LNCaP clone FGC (cell line): ENCODE measurements at regions not wholly inside any gene's neighbourhood (a gene's known extent, or its start where the extent isn't known, plus 50 kb on each side); places are given as distances from the start of the nearest gene placed in this dataset.
"Not testable (repeated sequence)": the region's sequence is repeated elsewhere in the genome, so short reads cannot be mapped to it uniquely, and the experiment has no call there.

Source experiments
- DNase-seq: peaks from one replicate; pipeline ENCODE4 v3.0.0-alpha.2; 2011; ENCODE audit warnings: low read depth
- H3K4me3 ChIP-seq: 2 replicates; pipeline ENCODE4 v1.5.1; 2011; ENCODE audit warnings: mild to moderate bottlenecking, low read depth, low read length, control low read depth
- TF ChIP-seq, protein P1 (sequence below): IDR thresholded peaks from 2 replicates; pipeline ENCODE4 v1.5.1; 2012; ENCODE audit warnings: mild to moderate bottlenecking; ENCODE audit not compliant: control insufficient read depth, insufficient read depth; ENCODE audit errors: extremely low read depth

DNA sequence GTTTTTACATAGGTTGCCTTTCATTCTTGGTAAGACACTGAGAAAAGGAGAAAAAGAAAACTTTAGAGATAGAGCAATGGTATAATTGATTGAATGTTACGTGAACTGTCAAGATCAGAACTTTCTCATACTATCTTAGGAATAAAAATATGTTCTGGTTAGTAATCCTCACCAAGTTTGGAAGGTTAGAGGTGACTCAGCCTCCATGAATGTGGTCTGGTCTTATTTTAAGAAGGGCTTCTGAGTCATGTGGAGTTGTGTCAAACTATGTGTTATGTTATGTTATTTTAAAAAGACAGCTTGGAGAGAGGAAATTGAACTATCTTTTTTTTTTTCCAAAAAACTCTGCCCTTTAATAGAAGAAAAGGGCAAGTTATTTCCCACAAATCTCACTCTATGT is 458.6 kb upstream of the KLF6 start:
- no peak overlapping the region for H3K4me3 ChIP-seq
- TF ChIP-seq, protein P1, sequence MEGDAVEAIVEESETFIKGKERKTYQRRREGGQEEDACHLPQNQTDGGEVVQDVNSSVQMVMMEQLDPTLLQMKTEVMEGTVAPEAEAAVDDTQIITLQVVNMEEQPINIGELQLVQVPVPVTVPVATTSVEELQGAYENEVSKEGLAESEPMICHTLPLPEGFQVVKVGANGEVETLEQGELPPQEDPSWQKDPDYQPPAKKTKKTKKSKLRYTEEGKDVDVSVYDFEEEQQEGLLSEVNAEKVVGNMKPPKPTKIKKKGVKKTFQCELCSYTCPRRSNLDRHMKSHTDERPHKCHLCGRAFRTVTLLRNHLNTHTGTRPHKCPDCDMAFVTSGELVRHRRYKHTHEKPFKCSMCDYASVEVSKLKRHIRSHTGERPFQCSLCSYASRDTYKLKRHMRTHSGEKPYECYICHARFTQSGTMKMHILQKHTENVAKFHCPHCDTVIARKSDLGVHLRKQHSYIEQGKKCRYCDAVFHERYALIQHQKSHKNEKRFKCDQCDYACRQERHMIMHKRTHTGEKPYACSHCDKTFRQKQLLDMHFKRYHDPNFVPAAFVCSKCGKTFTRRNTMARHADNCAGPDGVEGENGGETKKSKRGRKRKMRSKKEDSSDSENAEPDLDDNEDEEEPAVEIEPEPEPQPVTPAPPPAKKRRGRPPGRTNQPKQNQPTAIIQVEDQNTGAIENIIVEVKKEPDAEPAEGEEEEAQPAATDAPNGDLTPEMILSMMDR: no peak
- DNase-seq: no peak

DNA sequence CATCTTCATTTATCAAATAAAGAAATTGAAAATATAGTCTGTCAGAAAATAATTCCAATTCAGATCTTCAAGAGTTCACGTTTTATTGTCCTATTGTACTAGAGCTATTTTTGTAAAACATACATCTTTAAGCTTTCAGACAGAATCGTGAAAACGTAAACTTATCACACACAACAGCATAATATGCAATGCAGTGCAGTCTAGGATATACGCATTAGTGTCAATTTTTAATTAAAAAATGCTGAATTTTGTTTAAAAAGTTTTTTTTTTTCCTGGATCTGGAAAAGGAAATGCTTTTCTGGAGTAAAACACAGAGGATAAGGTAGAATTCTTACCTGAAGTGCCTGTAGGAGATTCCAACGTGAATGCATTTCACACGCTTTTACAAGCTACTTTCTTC is 458.2 kb upstream of the KLF6 start:
- TF ChIP-seq, protein P1: no peak

DNA sequence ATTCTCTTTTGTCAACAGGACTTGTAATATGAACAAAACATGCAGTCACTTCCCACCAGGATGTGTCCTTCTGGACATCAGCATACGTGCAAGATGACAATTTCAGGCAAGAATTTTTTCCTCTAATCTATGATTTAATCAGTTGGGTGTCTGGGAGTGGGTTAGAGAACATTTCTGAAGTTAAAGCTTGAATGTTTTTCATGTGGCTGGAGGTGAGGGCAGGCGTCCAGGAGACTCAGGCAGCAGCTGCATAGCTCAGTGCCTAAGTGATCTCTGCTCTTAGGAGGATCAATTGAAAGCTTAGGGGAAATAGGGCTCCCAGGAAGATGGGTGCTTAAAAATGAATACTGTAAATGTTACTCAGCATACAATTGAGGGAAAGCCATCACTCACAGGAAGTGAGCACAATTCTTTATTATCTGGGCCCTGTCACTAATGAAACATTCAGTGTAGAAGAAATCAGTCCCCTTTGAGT is 457.6 kb upstream of the KLF6 start:
- TF ChIP-seq, protein P1: no peak
- no peak overlapping the region for H3K4me3 ChIP-seq
- no peak for DNase-seq

More for the DNA sequence above, 458.2 kb upstream of the KLF6 start:
- no peak overlapping the region for H3K4me3 ChIP-seq
- no peak for DNase-seq

DNA sequence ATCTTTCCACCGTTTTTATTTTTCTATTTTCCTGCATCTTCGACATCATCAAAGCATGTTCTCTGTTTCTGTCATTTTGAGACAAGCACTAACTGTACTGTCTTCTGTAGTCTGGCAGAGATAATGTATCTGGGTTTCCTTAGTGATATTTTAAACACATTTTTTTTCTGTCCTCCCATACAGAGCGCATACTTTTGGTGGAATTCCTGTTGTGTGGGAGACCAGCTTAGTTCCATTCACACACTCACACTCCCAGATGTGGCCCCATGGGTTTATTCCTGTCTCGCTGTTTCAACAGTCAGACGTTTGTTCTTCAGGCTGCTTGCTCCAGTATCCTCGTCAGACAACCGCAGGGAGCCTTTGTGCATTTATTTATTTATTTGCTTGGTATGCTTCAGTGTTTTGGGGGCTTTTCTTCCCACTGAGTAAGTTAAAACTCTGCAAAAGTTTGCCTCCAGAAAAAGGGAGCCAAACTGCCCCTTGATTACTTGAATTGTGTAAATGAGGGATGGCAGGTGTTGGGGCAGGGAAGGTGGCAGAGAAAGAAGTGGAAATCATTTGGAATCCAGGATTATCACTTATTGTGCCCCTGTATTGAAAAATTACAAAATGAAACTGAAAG is 456.8 kb upstream of the KLF6 start:
- TF ChIP-seq, protein P1: no peak

DNA sequence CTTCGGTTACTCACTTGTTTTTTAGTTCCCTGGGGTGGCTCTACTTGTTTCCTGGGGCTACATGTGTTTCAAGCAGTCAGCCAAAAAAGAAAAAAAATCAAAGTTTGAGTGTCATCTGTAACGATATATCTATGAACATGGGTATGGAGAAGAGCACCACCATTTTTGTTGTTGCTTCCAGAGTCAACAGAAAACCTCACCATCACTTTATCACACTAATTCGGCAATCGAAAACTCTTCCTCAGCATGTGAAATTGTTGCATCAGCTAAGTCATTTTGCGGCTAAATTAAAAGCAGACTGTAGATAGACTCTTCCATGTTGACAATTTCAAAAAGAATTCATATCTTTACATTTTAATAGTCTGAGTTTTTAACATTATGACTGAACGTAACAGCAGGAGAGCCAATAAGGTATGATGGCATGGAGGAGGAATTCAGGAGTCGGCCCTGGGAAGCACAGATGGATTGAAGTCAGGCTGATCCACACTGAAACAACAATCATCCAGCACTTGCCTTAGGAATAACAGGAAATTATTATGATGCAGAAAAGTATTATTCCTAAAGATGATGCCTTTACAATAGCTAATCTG is 455.7 kb upstream of the KLF6 start:
- no peak for DNase-seq
- TF ChIP-seq, protein P1: no peak
- no peak overlapping the region for H3K4me3 ChIP-seq

More for the DNA sequence above, 456.8 kb upstream of the KLF6 start:
- H3K4me3 ChIP-seq: no peak overlapping the region
- no peak for DNase-seq

DNA sequence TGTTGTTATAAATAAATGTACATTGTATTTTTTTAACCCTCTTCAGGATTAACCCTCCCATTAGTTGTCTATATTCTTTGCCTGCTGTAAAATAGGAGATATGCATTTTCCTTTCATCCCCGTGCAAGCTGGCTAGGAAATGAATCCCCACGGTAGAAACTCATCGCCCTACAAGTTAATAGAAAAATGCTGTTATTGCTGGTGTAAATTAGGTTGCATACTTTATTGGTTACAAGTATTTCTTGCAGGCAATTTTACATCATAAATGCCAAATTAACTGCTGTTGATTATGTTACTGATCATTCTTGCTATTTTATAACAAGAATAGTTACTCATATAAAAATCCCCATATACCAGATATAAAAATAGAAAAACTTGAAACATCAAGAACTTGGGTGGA is 454.2 kb upstream of the KLF6 start:
- H3K4me3 ChIP-seq: no peak overlapping the region
- TF ChIP-seq, protein P1: no peak
- no peak for DNase-seq

DNA sequence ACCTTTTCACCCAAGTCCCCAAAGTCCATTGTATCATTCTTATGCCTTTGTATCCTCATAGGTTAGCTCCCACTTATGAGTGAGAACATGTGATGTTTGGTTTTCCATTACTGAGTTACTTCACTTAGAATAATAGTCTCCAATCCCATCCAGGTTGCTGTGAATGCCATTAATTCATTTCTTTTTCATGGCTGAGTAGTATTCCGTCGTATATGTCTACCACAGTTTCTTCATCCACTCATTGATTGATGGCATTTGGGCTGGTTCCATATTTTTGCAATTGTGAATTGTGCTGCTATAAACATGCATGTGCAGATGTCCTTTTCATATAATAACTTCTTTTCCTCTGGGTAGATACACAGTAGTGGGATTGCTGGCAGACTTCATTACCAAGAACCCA is 451.9 kb upstream of the KLF6 start:
- not testable (repeated sequence) for DNase-seq, H3K4me3 ChIP-seq
